Right atrium auricular region (tissue), 2 donors: ENCODE measurements at regions not wholly inside any gene's neighbourhood (a gene's known extent, or its start where the extent isn't known, plus 50 kb on each side); places are given as distances from the start of the nearest gene placed in this dataset.
"Not testable (repeated sequence)": the region's sequence is repeated elsewhere in the genome, so short reads cannot be mapped to it uniquely, and the experiment has no call there.

ENCODE experiments used
- DNase-seq: peaks from one replicate; pipeline ENCODE4 v3.0.0-alpha.2; 2019; ENCODE audit warnings: low spot score
- H3K27ac ChIP-seq, 2 donors: fragments of 200-600 bp; sonication (generic); 1 replicate in 1 of 2; 2 replicates in 1 of 2; pipeline ENCODE4 v1.5.1; 2016 to 2019
- H3K27me3 ChIP-seq, 2 donors: fragments of 200-600 bp; sonication (generic); one replicate each; pipeline versions ENCODE4 v1.5.1 to v1.6.0; 2017 to 2019
- H3K36me3 ChIP-seq: fragments of 200-600 bp; sonication (generic); one replicate; pipeline ENCODE4 v1.5.1; 2016
- H3K4me1 ChIP-seq, 2 donors: fragments of 200-600 bp; sonication (generic); one replicate each; pipeline versions ENCODE4 v1.5.1 to v1.6.0; 2017 to 2019
- H3K4me3 ChIP-seq, 2 donors: fragments of 200-600 bp; sonication (generic); 1 replicate in 1 of 2; 2 replicates in 1 of 2; pipeline ENCODE4 v1.5.1; 2017 to 2019; ENCODE audit warnings: mild to moderate bottlenecking in 1 of 2, moderate library complexity in 1 of 2
- H3K9me3 ChIP-seq, 2 donors: fragments of 200-600 bp; sonication (generic); one replicate each; pipeline ENCODE4 v1.5.1; 2019
- TF ChIP-seq, protein P1 (sequence below), 2 donors: fragments of 200-600 bp; sonication (generic); IDR thresholded peaks; one replicate each; pipeline ENCODE4 v1.5.1; 2019; ENCODE audit warnings: antibody characterized with exemption in 2 of 2

DNA sequence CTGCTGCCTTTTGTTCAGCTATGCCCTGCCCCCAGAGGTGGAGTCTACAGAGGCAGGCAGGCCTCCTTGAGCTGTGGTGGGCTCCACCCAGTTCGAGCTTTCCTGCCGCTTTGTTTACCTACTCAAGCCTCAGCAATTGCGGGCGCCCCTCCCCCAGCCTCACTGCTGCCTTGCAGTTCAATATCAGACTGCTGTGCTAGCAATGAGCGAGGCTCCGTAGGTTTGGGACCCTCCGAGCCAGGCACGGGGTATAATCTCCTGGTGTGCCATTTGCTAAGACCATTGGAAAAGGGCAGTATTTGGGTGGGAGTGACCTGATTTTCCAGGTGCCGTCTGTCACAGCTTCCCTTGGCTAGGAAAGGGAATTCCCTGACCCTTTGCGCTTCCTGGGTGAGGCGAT is 51.9 kb downstream of the DIPK2A start:
- H3K27ac ChIP-seq, H3K9me3 ChIP-seq, H3K4me1 ChIP-seq, H3K27me3 ChIP-seq, DNase-seq, H3K4me3 ChIP-seq, H3K36me3 ChIP-seq: not testable (repeated sequence)

DNA sequence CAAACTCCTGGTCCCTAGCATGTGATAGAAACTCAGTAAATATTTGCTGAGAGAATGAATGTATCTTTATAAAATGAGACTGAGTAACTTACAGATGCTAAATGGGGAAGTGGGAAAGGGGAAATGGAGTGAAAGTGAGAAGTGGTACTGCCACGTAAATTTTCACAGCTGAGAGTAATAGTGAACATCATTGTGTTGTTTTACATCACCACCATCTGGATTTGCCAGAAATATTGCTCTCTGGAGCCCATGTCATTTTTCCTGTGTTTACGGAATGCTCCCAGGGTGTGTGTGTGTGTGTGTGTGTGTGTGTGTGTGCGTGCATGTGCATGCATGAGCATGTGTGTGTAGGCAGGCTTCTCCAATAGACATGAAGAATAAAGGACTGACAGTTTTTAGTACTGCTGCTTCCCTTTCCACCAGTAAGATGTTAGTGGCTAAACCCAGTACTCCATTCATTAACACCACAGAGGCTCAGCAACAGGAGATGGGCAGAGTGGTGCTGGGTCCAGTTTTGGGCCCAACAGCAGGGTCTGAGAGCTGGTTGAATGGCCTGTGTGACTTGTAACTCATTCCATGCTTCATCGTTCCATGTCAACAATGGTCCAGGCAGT is 57.3 kb downstream of the DIPK2A start:
- H3K4me1 ChIP-seq: no peaks in the 10 kb centered on the region
- H3K27me3 ChIP-seq: no peaks in the 10 kb centered on the region
- no peaks in the 10 kb centered on the region for H3K36me3 ChIP-seq
- H3K4me3 ChIP-seq: no peak overlapping the region
- no peak for DNase-seq
- TF ChIP-seq, protein P1, sequence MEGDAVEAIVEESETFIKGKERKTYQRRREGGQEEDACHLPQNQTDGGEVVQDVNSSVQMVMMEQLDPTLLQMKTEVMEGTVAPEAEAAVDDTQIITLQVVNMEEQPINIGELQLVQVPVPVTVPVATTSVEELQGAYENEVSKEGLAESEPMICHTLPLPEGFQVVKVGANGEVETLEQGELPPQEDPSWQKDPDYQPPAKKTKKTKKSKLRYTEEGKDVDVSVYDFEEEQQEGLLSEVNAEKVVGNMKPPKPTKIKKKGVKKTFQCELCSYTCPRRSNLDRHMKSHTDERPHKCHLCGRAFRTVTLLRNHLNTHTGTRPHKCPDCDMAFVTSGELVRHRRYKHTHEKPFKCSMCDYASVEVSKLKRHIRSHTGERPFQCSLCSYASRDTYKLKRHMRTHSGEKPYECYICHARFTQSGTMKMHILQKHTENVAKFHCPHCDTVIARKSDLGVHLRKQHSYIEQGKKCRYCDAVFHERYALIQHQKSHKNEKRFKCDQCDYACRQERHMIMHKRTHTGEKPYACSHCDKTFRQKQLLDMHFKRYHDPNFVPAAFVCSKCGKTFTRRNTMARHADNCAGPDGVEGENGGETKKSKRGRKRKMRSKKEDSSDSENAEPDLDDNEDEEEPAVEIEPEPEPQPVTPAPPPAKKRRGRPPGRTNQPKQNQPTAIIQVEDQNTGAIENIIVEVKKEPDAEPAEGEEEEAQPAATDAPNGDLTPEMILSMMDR (IDR thresholded peaks at IDR 0.05): no peak
- H3K9me3 ChIP-seq: no peaks in the 10 kb centered on the region
- H3K27ac ChIP-seq: no peak overlapping the region

DNA sequence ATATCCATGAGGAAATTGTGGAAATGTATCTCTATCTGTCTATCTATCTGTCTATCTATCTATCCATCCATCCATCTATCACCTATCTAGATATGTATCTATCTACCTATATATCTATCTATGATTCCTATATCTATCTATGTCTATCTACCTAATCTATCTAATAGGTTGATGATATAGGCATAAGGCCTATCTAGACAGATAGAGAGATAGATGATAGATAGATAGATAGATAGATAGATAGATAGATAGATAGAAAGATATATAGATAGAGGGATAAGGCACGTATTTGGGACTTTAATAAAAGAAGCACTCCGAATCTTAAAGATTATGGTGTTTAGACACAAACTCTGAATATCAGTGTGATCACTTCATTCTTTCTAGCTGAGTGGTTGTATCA is 58.1 kb downstream of the DIPK2A start:
- TF ChIP-seq, protein P1 (IDR thresholded peaks at IDR 0.05): no peak
- no peaks in the 10 kb centered on the region for H3K4me1 ChIP-seq
- no peaks in the 10 kb centered on the region for H3K36me3 ChIP-seq
- H3K27ac ChIP-seq: no peak overlapping the region
- no peaks in the 10 kb centered on the region for H3K27me3 ChIP-seq
- H3K4me3 ChIP-seq: no peak overlapping the region
- no peak for DNase-seq
- no peaks in the 10 kb centered on the region for H3K9me3 ChIP-seq

DNA sequence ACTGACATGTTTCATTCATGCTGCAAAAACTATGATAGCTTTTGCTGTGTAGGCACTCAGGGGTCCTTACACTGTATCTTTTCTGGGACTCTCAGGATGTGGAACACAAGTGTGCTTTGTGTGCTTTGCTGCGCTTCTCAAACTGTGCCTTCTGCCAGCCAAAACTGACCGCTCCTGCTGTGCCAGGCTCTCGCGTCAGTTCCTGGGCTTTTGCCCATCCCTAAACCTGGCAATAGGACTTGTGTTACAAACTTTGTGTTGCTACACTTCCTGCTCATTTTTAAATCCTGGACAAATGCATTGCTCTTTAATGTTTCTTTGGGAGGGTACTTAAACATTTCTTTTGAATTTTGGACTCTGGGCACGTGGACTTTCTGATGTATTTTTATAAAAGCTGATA is 60.3 kb downstream of the DIPK2A start:
- peak; percentile 72 for DNase-seq
- no peaks in the 10 kb centered on the region for H3K36me3 ChIP-seq
- H3K9me3 ChIP-seq: no peaks in the 10 kb centered on the region
- no peak overlapping the region for H3K27ac ChIP-seq
- no peaks in the 10 kb centered on the region for H3K4me1 ChIP-seq
- TF ChIP-seq, protein P1 (IDR thresholded peaks at IDR 0.05): no peak
- no peak overlapping the region for H3K4me3 ChIP-seq
- no peaks in the 10 kb centered on the region for H3K27me3 ChIP-seq

DNA sequence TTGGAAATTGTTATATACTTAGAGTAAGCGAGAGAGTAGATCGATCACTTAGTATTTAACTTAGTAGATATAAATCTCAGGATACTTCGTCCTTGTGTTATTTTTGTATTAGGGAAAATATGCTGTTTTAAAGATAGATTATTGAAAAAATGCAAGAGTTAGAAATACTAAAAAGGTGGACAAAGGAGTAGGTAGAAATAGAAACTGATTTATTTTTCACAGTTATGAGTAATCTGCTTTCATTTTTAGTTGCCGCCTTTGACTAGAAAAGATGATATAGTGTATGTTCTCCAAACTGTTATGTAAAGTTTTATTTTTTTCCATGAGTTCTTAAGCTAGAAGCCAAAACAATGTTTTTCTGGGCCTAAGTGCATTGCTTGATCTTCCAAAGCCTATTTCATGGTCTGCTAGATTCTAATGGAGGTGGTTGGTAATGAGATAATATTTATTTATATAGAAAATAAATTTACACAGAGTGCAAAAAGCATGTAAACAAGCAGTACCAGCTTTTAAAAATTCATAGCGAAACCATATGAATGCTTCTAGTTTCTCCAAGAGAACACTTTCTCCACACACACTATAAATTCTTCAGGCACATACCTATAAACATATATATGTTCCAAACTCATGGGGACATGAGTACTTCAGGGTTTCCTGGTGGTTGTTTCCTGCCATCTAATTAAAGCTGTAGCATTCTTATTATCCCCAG is 61.1 kb downstream of the DIPK2A start:
- TF ChIP-seq, protein P1 (IDR thresholded peaks at IDR 0.05): no peak
- Histone ChIP-seq H3K27me3 (no peaks in the 10 kb centered on the region), H3K27ac (no peak overlapping the region), H3K36me3 (no peaks in the 10 kb centered on the region), H3K4me3 (no peak overlapping the region), H3K9me3 (no peaks in the 10 kb centered on the region), H3K4me1 (no peaks in the 10 kb centered on the region)
- no peak for DNase-seq

DNA sequence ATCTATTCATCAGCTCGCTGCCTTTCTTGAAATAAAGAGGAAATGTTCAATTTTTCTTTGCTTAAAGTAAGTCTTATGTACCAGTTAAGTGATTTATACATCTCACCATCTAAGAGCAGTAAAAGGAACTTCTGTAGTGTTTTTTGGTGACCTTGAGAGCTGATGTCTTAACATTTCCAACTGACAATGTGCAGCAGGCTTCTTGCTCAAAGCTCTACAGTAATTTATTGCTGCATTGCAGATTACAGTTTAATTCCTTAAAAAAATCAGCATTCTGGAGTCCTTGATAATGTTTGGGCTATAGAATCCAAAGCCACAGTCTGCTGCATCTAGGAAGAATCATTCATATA is 61.6 kb downstream of the DIPK2A start:
- Histone ChIP-seq H3K9me3 (no peaks in the 10 kb centered on the region), H3K36me3 (no peaks in the 10 kb centered on the region), H3K4me1 (no peaks in the 10 kb centered on the region), H3K27me3 (no peaks in the 10 kb centered on the region), H3K27ac (no peak overlapping the region), H3K4me3 (no peak overlapping the region)
- TF ChIP-seq, protein P1 (IDR thresholded peaks at IDR 0.05): no peak
- DNase-seq: no peak
